ENCODE measurements at regions not wholly inside any gene's neighbourhood (a gene's known extent, or its start where the extent isn't known, plus 50 kb on each side); places are given as distances from the start of the nearest gene placed in this dataset.

GRCh38 chr18:1480309-1480708 lies 575.6 kb downstream of the ADCYAP1 start:
- H3K79me2 ChIP-seq (ENCODE audit: low read length) = no peaks in the 10 kb centered on the region
- no peak overlapping the region for H3K4me2 ChIP-seq (ENCODE audit: low read length)
- TF ChIP-seq CTCF (IDR thresholded peaks at IDR 0.05; ENCODE audit: low read depth, low read length) (no peak), EZH2phosphoT487 (IDR thresholded peaks at IDR 0.05; ENCODE audit: low read depth) (no peak)
- no peaks in the 10 kb centered on the region for H4K20me1 ChIP-seq (ENCODE audit: insufficient read depth, low read length)
- no peak overlapping the region for H3K4me3 ChIP-seq (ENCODE audit: low read length)
- no peaks in the 10 kb centered on the region for H3K9me3 ChIP-seq (ENCODE audit: insufficient read depth, low read length)
- H3K9ac ChIP-seq (ENCODE audit: low read length) = no peak overlapping the region
- H2AFZ ChIP-seq (ENCODE audit: low read depth, low read length) = no peak overlapping the region
- no peaks in the 10 kb centered on the region for H3K27me3 ChIP-seq (ENCODE audit: low read depth, low read length)
- no peak overlapping the region for H3K27ac ChIP-seq (ENCODE audit: low read length)
- no peaks in the 10 kb centered on the region for H3K4me1 ChIP-seq (ENCODE audit: low read length)
- H3K36me3 ChIP-seq (replicated peaks; ENCODE audit: low read depth, low read length) = no peaks in the 10 kb centered on the region

- Histone ChIP-seq H3K27me3 (ENCODE audit: low read depth, low read length) (no peaks in the 10 kb centered on the region), H3K36me3 (replicated peaks; ENCODE audit: low read depth, low read length) (no peaks in the 10 kb centered on the region), H3K9ac (ENCODE audit: low read length) (no peak overlapping the region), H4K20me1 (ENCODE audit: insufficient read depth, low read length) (no peaks in the 10 kb centered on the region), H3K4me2 (ENCODE audit: low read length) (no peak overlapping the region), H3K27ac (ENCODE audit: low read length) (no peak overlapping the region), H3K79me2 (ENCODE audit: low read length) (no peaks in the 10 kb centered on the region), H3K9me3 (ENCODE audit: insufficient read depth, low read length) (no peaks in the 10 kb centered on the region), H3K4me3 (ENCODE audit: low read length) (no peak overlapping the region), H2AFZ (ENCODE audit: low read depth, low read length) (no peak overlapping the region), H3K4me1 (ENCODE audit: low read length) (no peaks in the 10 kb centered on the region)
- TF ChIP-seq CTCF (IDR thresholded peaks at IDR 0.05; ENCODE audit: low read depth, low read length) = no peak
- TF ChIP-seq EZH2phosphoT487 (IDR thresholded peaks at IDR 0.05; ENCODE audit: low read depth) = no peak
Measured at GRCh38 chr18:1481577-1481976, 576.9 kb downstream of the ADCYAP1 start.

- H3K4me1 ChIP-seq (ENCODE audit: low read length) = no peaks in the 10 kb centered on the region
- no peak overlapping the region for H3K27ac ChIP-seq (ENCODE audit: low read length)
- no peaks in the 10 kb centered on the region for H3K79me2 ChIP-seq (ENCODE audit: low read length)
- H3K4me2 ChIP-seq (ENCODE audit: low read length) = no peak overlapping the region
- H3K4me3 ChIP-seq (ENCODE audit: low read length) = no peak overlapping the region
- H2AFZ ChIP-seq (ENCODE audit: low read depth, low read length) = no peak overlapping the region
- H3K36me3 ChIP-seq (replicated peaks; ENCODE audit: low read depth, low read length) = no peaks in the 10 kb centered on the region
- no peaks in the 10 kb centered on the region for H4K20me1 ChIP-seq (ENCODE audit: insufficient read depth, low read length)
- H3K9ac ChIP-seq (ENCODE audit: low read length) = no peak overlapping the region
- TF ChIP-seq CTCF (IDR thresholded peaks at IDR 0.05; ENCODE audit: low read depth, low read length) (no peak), EZH2phosphoT487 (IDR thresholded peaks at IDR 0.05; ENCODE audit: low read depth) (no peak)
- H3K9me3 ChIP-seq (ENCODE audit: insufficient read depth, low read length) = no peaks in the 10 kb centered on the region
- H3K27me3 ChIP-seq (ENCODE audit: low read depth, low read length) = no peaks in the 10 kb centered on the region
Measured at GRCh38 chr18:1483385-1483784, 578.7 kb downstream of the ADCYAP1 start.

GRCh38 chr18:1487457-1487856 lies 582.8 kb downstream of the ADCYAP1 start:
- Histone ChIP-seq H3K27me3 (ENCODE audit: low read depth, low read length) (no peaks in the 10 kb centered on the region), H3K36me3 (replicated peaks; ENCODE audit: low read depth, low read length) (no peaks in the 10 kb centered on the region), H3K9ac (ENCODE audit: low read length) (no peak overlapping the region), H2AFZ (ENCODE audit: low read depth, low read length) (no peak overlapping the region), H3K4me1 (ENCODE audit: low read length) (no peaks in the 10 kb centered on the region), H3K9me3 (ENCODE audit: insufficient read depth, low read length) (no peaks in the 10 kb centered on the region), H4K20me1 (ENCODE audit: insufficient read depth, low read length) (no peaks in the 10 kb centered on the region), H3K27ac (ENCODE audit: low read length) (no peak overlapping the region), H3K4me3 (ENCODE audit: low read length) (no peak overlapping the region), H3K79me2 (ENCODE audit: low read length) (no peaks in the 10 kb centered on the region), H3K4me2 (ENCODE audit: low read length) (no peak overlapping the region)
- TF ChIP-seq CTCF (IDR thresholded peaks at IDR 0.05; ENCODE audit: low read depth, low read length) (no peak), EZH2phosphoT487 (IDR thresholded peaks at IDR 0.05; ENCODE audit: low read depth) (no peak)

Measured in OCI-LY3 (cell line).